Stimulated activated CD4-positive, alpha-beta T cell treated with anti-CD3 and anti-CD28 coated beads, Interleukin-4, amount 100 ng/mL, for 48 hours (primary cell): ENCODE measurements at regions not wholly inside any gene's neighbourhood (a gene's known extent, or its start where the extent isn't known, plus 50 kb on each side); places are given as distances from the start of the nearest gene placed in this dataset.

ENCODE experiments used
- DNase-seq, 2 donors: peaks; one replicate each; pipeline ENCODE4 v3.0.0-alpha.2; 2020; ENCODE audit warnings: low read depth in 2 of 2

- DNase-seq = no peak
Measured at GRCh38 chr2:220434385-220434784, 807.0 kb downstream of the SLC4A3 start.

GRCh38 chr2:220437938-220438337 is 810.5 kb downstream of the SLC4A3 start:
- DNase-seq = no peak

- no peak for DNase-seq
Measured at GRCh38 chr2:220440731-220441130, 813.3 kb downstream of the SLC4A3 start.

- DNase-seq = no peak
Measured at GRCh38 chr2:220441404-220441803, 814.0 kb downstream of the SLC4A3 start.

GRCh38 chr2:220442012-220442411 is 814.6 kb downstream of the SLC4A3 start:
- DNase-seq = no peak

- no peak for DNase-seq
Measured at GRCh38 chr2:220445429-220446105, 818.1 kb downstream of the SLC4A3 start.

DNA sequence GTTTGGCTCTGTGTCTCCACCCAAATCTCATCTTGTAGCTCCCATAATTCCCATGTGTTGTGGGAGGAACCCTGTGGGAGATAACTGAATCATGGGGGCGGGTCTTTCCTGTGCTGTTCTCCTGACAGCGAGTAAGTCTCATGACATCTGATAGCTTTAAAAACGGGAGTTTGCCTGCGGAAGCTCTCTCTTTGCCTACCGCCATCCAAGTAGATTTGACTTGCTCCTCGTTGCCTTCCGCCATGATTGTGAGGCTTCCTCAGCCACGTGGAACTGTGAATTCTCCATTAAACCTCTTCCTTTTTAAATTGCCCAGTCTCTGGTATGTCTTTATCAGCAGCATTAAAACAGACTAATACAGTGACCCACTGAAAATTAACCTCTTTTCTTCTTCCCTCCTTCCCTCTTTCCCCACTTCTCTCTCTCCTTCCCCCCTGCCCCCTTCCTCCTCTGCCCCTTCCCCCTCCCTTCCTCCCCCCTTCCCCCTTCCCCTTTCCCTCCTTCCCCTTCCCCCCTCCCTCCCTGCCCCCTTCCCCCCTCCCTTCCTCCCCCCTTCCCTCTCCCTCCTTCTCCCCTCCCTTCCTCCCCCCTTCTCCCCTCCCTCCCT is 818.8 kb downstream of the SLC4A3 start:
- no peak for DNase-seq

DNA sequence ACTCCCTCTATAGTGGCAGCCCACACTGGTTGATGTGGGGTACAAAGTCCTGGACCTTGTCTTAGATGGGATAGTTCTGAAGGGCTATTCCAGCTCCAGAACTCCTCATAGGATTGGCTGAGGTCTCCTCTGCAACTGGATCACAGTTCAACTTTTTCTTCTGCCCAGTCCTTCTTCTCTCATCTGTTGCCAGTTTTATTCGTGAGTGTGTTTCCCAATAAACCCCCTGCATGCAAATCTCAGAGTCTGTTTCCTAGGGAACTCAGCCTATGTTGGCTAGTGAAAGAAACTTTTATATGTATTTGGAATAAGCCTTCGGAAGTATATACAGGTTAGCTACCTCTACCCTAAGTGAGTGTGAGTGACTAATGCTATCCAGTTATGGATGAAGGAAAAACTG is 823.4 kb downstream of the SLC4A3 start:
- DNase-seq = no peak

DNA sequence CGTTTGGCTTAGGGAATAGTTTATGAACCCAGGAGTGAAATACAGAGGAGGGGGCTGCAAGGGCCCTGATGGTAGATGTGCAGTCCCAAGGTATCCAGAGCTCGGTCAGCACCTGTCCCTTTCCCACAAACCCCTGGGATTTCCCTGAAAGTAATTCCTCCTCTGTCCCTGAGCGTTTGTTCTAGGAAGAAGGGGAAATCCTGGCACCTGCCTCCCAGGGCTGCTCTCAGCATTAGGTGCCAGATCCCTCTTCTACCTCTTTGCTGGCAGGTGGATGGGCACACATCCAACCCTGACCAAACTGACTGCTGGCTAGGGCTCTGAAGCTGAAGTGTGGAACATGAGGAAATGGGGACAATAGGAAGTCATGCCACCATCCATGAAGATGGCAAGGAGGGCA is 824.0 kb downstream of the SLC4A3 start:
- no peak for DNase-seq

DNA sequence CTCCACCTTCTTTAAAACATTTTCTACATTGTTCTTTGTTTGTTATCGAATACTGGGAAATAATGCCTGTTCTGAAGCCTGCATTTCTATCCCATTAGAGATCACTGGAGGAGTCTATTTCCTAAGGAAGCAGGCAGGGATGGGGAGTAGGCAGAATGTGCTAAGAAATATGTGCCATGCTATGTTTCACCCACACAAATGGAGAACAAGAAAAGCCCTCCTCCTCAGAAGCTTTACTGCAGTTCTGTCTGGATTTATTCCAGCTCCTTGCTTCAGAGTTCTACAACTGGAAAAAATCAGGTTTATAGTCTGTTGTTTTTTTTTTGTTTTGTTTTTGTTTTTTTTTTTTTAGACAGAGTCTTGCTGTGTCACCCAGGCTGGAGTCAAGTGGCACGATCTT is 825.1 kb downstream of the SLC4A3 start:
- DNase-seq = no peak

DNA sequence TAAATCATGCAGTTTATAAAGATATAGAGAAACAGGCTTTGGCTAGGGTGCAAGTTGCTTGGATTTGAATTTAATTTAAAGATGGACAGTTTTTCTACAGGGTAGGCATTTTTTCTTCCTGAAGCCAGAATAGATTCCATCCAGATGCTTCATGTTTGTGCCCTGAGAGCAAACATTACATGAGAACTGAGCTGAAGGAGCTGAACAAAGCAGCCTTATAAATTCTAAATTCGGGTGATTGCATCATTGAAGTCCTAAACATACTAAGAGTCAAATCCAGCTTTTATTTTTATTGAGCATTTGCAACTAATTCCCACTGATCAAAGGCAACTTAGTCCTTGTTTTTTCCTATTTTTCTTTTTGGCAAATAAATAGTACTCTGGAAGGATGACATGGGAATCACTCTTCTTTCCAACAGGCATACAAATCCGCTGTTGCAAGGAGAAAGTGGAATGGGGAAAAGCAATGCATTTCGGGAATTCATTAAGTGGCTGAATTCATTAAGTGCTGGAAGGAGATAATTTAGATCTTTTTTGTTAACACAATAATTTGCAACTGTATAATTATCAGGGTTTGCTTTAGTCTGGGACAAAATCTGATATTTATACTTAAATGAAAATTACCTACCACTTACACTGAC is 828.0 kb downstream of the SLC4A3 start:
- DNase-seq = no peak

GRCh38 chr2:220458051-220458450 is 830.6 kb downstream of the SLC4A3 start:
- no peak for DNase-seq

DNA sequence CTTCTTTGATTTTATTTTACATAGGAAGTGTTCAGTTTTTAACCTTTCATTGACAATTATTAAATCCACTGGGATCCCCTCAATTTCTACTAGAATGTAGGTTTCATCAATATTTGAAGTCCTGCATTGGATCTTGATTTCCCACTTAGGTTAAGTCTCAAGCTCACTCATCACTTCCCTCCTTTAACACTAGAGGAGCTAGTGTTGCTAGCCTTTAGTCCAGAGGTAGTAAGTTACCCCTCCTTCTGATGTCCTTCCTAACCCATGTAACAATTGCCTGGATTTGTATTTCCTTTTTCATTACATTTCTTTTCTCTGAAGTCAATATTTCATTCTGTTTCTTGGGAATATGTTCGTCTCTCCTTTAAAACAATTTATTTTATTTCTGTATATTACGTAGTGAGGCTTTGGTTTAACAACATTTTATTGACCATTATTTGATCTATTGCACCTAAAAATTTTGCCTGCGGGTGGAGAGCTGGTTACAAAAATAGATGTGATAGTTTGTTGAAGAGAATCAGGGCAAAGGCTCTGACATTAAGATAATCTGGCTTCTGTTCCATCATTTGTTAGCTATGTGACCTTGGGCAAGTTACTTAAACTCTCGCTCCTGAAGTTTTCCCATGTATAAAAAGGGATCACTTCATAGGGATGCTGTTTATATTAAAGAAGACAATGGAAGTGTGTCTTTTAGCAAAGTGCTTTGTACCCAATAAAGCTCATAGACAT is 833.0 kb downstream of the SLC4A3 start:
- DNase-seq = no peak

DNA sequence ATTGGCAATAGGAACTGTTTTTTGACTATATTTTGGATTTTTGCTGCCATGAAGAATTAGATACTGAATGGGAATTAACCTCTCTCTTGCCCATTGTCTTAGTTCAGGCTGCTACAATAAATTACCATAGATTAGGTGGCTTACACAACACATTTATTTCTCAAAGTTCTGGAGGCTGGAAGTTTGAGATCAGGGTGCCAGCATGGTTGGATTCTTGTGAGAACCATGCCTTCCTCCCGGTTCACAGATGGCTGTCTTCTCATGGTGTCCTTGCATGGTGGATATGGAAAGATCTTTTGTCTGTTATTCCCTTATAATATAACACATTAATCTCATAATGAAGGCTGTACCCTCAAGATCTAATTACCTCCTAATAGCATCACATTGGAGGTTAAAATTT is 836.4 kb downstream of the SLC4A3 start:
- no peak for DNase-seq

- DNase-seq = no peak
Measured at GRCh38 chr2:220465700-220466099, 838.3 kb downstream of the SLC4A3 start.

- no peak for DNase-seq
Measured at GRCh38 chr2:220466251-220466691, 838.8 kb downstream of the SLC4A3 start.

- DNase-seq = no peak
Measured at GRCh38 chr2:220469201-220469600, 841.8 kb downstream of the SLC4A3 start.

DNA sequence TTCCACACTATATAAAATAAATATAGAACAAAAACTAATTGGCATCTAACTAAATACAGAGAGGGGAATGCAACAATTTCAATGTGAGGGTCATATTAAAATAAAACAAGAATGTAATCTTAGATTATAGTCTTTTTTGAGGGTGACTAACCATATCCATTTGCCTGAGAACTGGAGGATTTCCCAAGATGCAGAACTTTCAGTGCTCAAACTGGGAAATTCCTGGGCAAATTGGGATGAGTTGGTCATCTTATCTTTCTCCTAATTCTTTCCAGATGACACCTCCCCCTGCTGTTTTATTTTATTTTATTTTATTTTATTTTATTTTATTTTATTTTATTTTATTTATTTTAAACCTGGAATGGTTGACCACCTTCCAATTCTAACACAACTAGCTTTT is 846.2 kb downstream of the SLC4A3 start:
- no peak for DNase-seq

GRCh38 chr2:220476877-220477276 is 849.4 kb downstream of the SLC4A3 start:
- no peak for DNase-seq

DNA sequence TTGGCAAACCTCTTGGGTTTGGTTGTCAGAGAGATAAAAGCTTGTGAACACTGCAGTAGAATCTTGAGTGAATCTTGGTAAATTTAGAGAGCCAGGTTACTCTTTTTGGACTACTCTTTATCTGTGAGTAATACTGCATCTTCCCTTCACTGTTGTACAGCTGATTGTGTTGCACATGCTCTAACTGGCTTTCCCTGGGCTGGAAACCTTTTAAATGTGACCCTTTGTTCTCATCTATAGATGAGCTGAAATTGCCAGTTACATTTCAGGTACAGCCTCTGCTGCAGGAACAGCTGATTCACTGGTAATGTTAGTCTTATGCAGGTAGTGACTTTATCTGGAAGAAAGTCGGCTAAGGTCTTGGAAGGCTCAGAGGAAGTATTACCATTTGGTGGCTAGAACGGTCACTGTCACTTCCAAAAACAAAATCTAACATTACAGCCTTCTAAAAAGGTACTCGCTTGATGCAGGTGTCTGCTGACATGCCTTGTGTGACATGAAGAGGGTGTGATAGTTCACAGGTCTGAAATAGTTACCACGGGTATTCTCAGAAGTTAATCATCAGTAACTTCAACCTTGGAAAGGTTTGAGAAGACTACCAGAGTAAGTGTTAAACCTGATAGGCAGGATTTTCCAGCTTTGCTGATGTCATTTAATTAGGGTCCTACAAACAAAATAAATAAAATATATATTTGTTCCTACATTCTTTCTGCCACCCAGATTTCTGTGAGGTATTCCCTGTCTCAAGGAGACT is 851.1 kb downstream of the SLC4A3 start:
- no peak for DNase-seq

- no peak for DNase-seq
Measured at GRCh38 chr2:220482716-220483115, 855.3 kb downstream of the SLC4A3 start.

- no peak for DNase-seq
Measured at GRCh38 chr2:220489121-220489520, 861.7 kb downstream of the SLC4A3 start.
